HepG2 (cell line): ENCODE measurements at regions not wholly inside any gene's neighbourhood (a gene's known extent, or its start where the extent isn't known, plus 50 kb on each side); places are given as distances from the start of the nearest gene placed in this dataset.
"Not testable (repeated sequence)": the region's sequence is repeated elsewhere in the genome, so short reads cannot be mapped to it uniquely, and the experiment has no call there.

Experiments
- CTCF ChIP-seq: sonication (generic); formaldehyde crosslinking; IDR thresholded peaks from 2 replicates; pipeline ENCODE4 v1.5.0; 2020; ENCODE audit warnings: mild to moderate bottlenecking, missing genetic modification reagents, moderate library complexity
- ETV6 ChIP-seq: sonication (generic); formaldehyde crosslinking; conservative IDR thresholded peaks from 2 replicates; pipeline ENCODE4 v1.4.0; 2020; ENCODE audit warnings: missing genetic modification reagents
- HINFP ChIP-seq: sonication (generic); formaldehyde crosslinking; IDR thresholded peaks from 2 replicates; pipeline ENCODE4 v1.4.0; 2020; ENCODE audit warnings: low read depth, mild to moderate bottlenecking, missing genetic modification reagents
- NFIB ChIP-seq: sonication (generic); formaldehyde crosslinking; IDR thresholded peaks from 2 replicates; pipeline ENCODE4 v1.9.0; 2021; ENCODE audit warnings: missing genetic modification reagents, mild to moderate bottlenecking, borderline replicate concordance
- PAX8 ChIP-seq: sonication (generic); formaldehyde crosslinking; IDR thresholded peaks from 2 replicates; pipeline ENCODE4 v1.8.0; 2022; ENCODE audit warnings: mild to moderate bottlenecking, missing genetic modification reagents, borderline replicate concordance
- POLR2A ChIP-seq, 2 experiments: IDR thresholded peaks; 2 replicates each; pipeline ENCODE4 v1.6.1; 2011; ENCODE audit warnings: low read depth in 2 of 2, low read length in 2 of 2, mild to moderate bottlenecking in 1 of 2, moderate library complexity in 1 of 2; ENCODE audit not compliant: insufficient read depth in 1 of 2
- POLR2AphosphoS2 ChIP-seq: IDR thresholded peaks from 2 replicates; pipeline ENCODE4 v1.6.1; 2011; ENCODE audit warnings: low read depth, low read length, improper control_type of control experiment
- THAP9 ChIP-seq: sonication (generic); formaldehyde crosslinking; IDR thresholded peaks from 2 replicates; pipeline ENCODE4; 2020; ENCODE audit warnings: missing genetic modification reagents, mild to moderate bottlenecking, borderline replicate concordance
- USF2 ChIP-seq, 2 experiments: sonication (generic) in 1 of 2; formaldehyde crosslinking in 1 of 2; IDR thresholded peaks; 2 replicates each; pipeline versions ENCODE4 v1.5.1 to v1.6.1; 2011 to 2020; ENCODE audit warnings: borderline replicate concordance in 1 of 2, low read depth in 1 of 2, low read length in 1 of 2, mild to moderate bottlenecking in 1 of 2, missing genetic modification reagents in 1 of 2, moderate library complexity in 1 of 2
- ZBTB39 ChIP-seq: sonication (generic); formaldehyde crosslinking; IDR thresholded peaks from 2 replicates; pipeline ENCODE4 v1.5.0; 2020; ENCODE audit warnings: missing genetic modification reagents
- ZNF558 ChIP-seq: sonication (generic); formaldehyde crosslinking; IDR thresholded peaks from 2 replicates; pipeline ENCODE4 v1.9.0; 2022; ENCODE audit warnings: mild to moderate bottlenecking, missing genetic modification reagents, borderline replicate concordance
- ZSCAN21 ChIP-seq: sonication (generic); formaldehyde crosslinking; IDR thresholded peaks from 2 replicates; pipeline ENCODE4 v1.8.0; 2022; ENCODE audit warnings: mild to moderate bottlenecking, missing genetic modification reagents, moderate library complexity, borderline replicate concordance

GRCh38 chr12:28761897-28762296 lies 387.2 kb upstream of the FAR2 start:
- not testable (repeated sequence) for TF ChIP-seq ETV6 (CRISPR knock-in tag); NFIB (CRISPR knock-in tag); PAX8 (CRISPR knock-in tag); POLR2A (IDR thresholded peaks at IDR 0.05; ENCODE audit: insufficient read depth in 1 of 2, low read depth in 2 of 2, low read length in 2 of 2); POLR2AphosphoS2; THAP9 (CRISPR knock-in tag); USF2 (IDR thresholded peaks at IDR 0.05; ENCODE audit: low read depth, low read length); USF2 (CRISPR knock-in tag; IDR thresholded peaks at IDR 0.05; ENCODE audit: borderline replicate concordance); ZSCAN21; HINFP; ZNF558 (CRISPR knock-in tag); CTCF; ZBTB39 (CRISPR knock-in tag)
